Peyer's patch (tissue), 4 donors: ENCODE measurements at regions not wholly inside any gene's neighbourhood (a gene's known extent, or its start where the extent isn't known, plus 50 kb on each side); places are given as distances from the start of the nearest gene placed in this dataset.

ENCODE experiments used
- DNase-seq, 3 donors: peaks; one replicate each; pipeline ENCODE4 v3.0.0-alpha.2; 2017 to 2019
- H3K27ac ChIP-seq, 4 donors: fragments of 200-600 bp; sonication (generic); one replicate each; pipeline ENCODE4 v1.5.1; 2016 to 2019
- H3K27me3 ChIP-seq, 2 donors: fragments of 200-600 bp; sonication (generic); one replicate each; pipeline ENCODE4 v1.5.1; 2019
- H3K36me3 ChIP-seq, 3 donors: fragments of 200-600 bp; sonication (generic); one replicate each; pipeline ENCODE4 v1.5.1; 2016 to 2019
- H3K4me1 ChIP-seq, 4 donors: fragments of 200-600 bp; sonication (generic); one replicate each; pipeline ENCODE4 v1.5.1; 2016 to 2019
- H3K4me3 ChIP-seq, 4 donors: fragments of 200-600 bp; sonication (generic); 1 replicate in 3 of 4; 2 replicates in 1 of 4; pipeline ENCODE4 v1.5.1; 2016 to 2019; ENCODE audit warnings: mild to moderate bottlenecking in 1 of 4
- H3K9me3 ChIP-seq, 4 donors: fragments of 200-600 bp; sonication (generic); one replicate each; pipeline ENCODE4 v1.5.1; 2016 to 2019; ENCODE audit warnings: mild to moderate bottlenecking in 1 of 4
- POLR2A ChIP-seq, 2 donors: fragments of 450-650 bp; IDR thresholded peaks; one replicate each; pipeline ENCODE4 v1.5.1; 2017; ENCODE audit warnings: antibody characterized with exemption in 2 of 2, mild to moderate bottlenecking in 2 of 2, moderate library complexity in 2 of 2
- TF ChIP-seq, protein P1 (sequence below), 6 experiments: fragments of 450-650 bp in 4 of 6; fragments of 200-600 bp in 2 of 6; sonication (generic) in 1 of 6; IDR thresholded peaks; one replicate each; pipeline ENCODE4 v1.5.1; 2017 to 2019; ENCODE audit warnings: antibody characterized with exemption in 6 of 6, mild to moderate bottlenecking in 3 of 6, moderate library complexity in 1 of 6

GRCh38 chr2:8405334-8405733 lies 276.5 kb upstream of the ID2 start:
- Histone ChIP-seq H3K4me1 (peaks cover 0 to 8% (median 0%) of the 10 kb centered on the region in 4 donors), H3K27ac (no peak overlapping the region), H3K9me3 (no peaks in the 10 kb centered on the region), H3K27me3 (no peaks in the 10 kb centered on the region), H3K4me3 (no peak overlapping the region), H3K36me3 (no peaks in the 10 kb centered on the region)
- TF ChIP-seq POLR2A (IDR thresholded peaks at IDR 0.05) = no peak
- TF ChIP-seq, protein P1, sequence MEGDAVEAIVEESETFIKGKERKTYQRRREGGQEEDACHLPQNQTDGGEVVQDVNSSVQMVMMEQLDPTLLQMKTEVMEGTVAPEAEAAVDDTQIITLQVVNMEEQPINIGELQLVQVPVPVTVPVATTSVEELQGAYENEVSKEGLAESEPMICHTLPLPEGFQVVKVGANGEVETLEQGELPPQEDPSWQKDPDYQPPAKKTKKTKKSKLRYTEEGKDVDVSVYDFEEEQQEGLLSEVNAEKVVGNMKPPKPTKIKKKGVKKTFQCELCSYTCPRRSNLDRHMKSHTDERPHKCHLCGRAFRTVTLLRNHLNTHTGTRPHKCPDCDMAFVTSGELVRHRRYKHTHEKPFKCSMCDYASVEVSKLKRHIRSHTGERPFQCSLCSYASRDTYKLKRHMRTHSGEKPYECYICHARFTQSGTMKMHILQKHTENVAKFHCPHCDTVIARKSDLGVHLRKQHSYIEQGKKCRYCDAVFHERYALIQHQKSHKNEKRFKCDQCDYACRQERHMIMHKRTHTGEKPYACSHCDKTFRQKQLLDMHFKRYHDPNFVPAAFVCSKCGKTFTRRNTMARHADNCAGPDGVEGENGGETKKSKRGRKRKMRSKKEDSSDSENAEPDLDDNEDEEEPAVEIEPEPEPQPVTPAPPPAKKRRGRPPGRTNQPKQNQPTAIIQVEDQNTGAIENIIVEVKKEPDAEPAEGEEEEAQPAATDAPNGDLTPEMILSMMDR (IDR thresholded peaks at IDR 0.05) = no peak
- no peak for DNase-seq

DNA sequence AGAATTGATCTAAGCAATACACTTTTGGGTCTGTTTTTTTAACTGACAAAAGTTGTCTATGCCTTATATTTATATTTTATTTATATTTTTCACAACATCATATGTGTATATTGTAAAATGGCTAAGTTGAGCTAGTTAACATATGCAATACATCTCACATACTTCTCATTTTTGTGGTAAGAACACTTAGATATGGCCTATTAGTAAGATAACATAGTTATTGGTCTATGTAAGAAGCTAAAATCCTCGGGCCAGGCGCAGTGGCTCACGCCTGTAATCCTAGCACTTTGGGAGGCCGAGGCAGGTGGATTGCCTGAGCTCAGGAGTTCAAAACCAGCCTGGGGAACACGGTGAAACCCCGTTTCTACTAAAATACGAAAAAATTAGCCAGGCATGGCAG lies 275.6 kb upstream of the ID2 start:
- no peak overlapping the region for H3K4me3 ChIP-seq
- H3K9me3 ChIP-seq = no peaks in the 10 kb centered on the region
- no peak for TF ChIP-seq POLR2A (IDR thresholded peaks at IDR 0.05)
- TF ChIP-seq, protein P1 (IDR thresholded peaks at IDR 0.05) = no peak
- peaks cover 0 to 8% (median 0%) of the 10 kb centered on the region in 4 donors for H3K4me1 ChIP-seq
- no peaks in the 10 kb centered on the region for H3K27me3 ChIP-seq
- DNase-seq = no peak
- no peak overlapping the region for H3K27ac ChIP-seq
- H3K36me3 ChIP-seq = no peaks in the 10 kb centered on the region

GRCh38 chr2:8407332-8407731 lies 274.5 kb upstream of the ID2 start:
- Histone ChIP-seq H3K27ac (no peak overlapping the region), H3K4me1 (peaks cover 0 to 8% (median under 1%) of the 10 kb centered on the region in 4 donors), H3K36me3 (no peaks in the 10 kb centered on the region), H3K27me3 (no peaks in the 10 kb centered on the region), H3K9me3 (no peaks in the 10 kb centered on the region), H3K4me3 (no peak overlapping the region)
- DNase-seq = no peak
- TF ChIP-seq POLR2A (IDR thresholded peaks at IDR 0.05) = no peak
- TF ChIP-seq, protein P1 (IDR thresholded peaks at IDR 0.05) = no peak

GRCh38 chr2:8408560-8409460 lies 273.0 kb upstream of the ID2 start:
- Histone ChIP-seq H3K27ac (no peak overlapping the region), H3K4me3 (no peak overlapping the region), H3K36me3 (no peaks in the 10 kb centered on the region), H3K9me3 (no peaks in the 10 kb centered on the region), H3K27me3 (no peaks in the 10 kb centered on the region), H3K4me1 (peaks cover 0 to 19% (median 3%) of the 10 kb centered on the region in 4 donors)
- no peak for TF ChIP-seq POLR2A (IDR thresholded peaks at IDR 0.05)
- TF ChIP-seq, protein P1 (IDR thresholded peaks at IDR 0.05) = no peak
- no peak for DNase-seq

- no peak overlapping the region for H3K4me3 ChIP-seq
- TF ChIP-seq, protein P1 (IDR thresholded peaks at IDR 0.05) = no peak
- no peak for TF ChIP-seq POLR2A (IDR thresholded peaks at IDR 0.05)
- no peak overlapping the region for H3K27ac ChIP-seq
- no peak for DNase-seq
- H3K4me1 ChIP-seq = peaks cover 0 to 16% (median 3%) of the 10 kb centered on the region in 4 donors
- no peaks in the 10 kb centered on the region for H3K36me3 ChIP-seq
- no peaks in the 10 kb centered on the region for H3K27me3 ChIP-seq
- H3K9me3 ChIP-seq = no peaks in the 10 kb centered on the region
Observed at GRCh38 chr2:8409461-8410260, 272.2 kb upstream of the ID2 start.
